ENCODE measurements at regions not wholly inside any gene's neighbourhood (a gene's known extent, or its start where the extent isn't known, plus 50 kb on each side); places are given as distances from the start of the nearest gene placed in this dataset.

DNA sequence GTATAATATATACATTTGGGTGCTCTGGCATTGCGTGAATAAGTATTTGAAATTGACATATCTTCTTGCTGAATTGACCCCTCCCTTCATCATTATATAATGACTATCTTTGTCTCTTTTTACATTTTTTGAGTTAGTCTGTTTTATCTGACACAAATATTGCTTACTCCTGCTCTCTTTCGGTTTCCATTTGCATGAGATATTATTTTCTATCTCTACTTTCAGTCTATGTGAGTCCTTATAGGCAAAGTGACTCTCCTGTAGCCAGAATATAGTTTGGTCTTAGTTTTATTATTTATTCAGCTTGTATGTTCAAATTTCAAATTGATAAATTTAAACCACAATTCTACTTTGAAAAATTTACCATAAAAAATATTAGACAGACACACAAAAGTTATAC lies 491.0 kb downstream of the NAV3 start:
- DNase-seq (ENCODE audit: low spot score in 2 of 2): no peak
- H3K4me3 ChIP-seq: no peak overlapping the region
- no peaks in the 10 kb centered on the region for H3K4me1 ChIP-seq
- TF ChIP-seq, protein P1, sequence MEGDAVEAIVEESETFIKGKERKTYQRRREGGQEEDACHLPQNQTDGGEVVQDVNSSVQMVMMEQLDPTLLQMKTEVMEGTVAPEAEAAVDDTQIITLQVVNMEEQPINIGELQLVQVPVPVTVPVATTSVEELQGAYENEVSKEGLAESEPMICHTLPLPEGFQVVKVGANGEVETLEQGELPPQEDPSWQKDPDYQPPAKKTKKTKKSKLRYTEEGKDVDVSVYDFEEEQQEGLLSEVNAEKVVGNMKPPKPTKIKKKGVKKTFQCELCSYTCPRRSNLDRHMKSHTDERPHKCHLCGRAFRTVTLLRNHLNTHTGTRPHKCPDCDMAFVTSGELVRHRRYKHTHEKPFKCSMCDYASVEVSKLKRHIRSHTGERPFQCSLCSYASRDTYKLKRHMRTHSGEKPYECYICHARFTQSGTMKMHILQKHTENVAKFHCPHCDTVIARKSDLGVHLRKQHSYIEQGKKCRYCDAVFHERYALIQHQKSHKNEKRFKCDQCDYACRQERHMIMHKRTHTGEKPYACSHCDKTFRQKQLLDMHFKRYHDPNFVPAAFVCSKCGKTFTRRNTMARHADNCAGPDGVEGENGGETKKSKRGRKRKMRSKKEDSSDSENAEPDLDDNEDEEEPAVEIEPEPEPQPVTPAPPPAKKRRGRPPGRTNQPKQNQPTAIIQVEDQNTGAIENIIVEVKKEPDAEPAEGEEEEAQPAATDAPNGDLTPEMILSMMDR (IDR thresholded peaks at IDR 0.05): no peak
- no peak for TF ChIP-seq POLR2AphosphoS5 (IDR thresholded peaks at IDR 0.05)
- TF ChIP-seq EP300 (IDR thresholded peaks at IDR 0.05): no peak
- no peak for TF ChIP-seq POLR2A (IDR thresholded peaks at IDR 0.05)
- no peaks in the 10 kb centered on the region for H3K36me3 ChIP-seq
- 84% methylated on average over 2 of the region's 2 CpGs for WGBS
- no peaks in the 10 kb centered on the region for H3K9me3 ChIP-seq
- H3K27me3 ChIP-seq: no peaks in the 10 kb centered on the region
- no peak overlapping the region for H3K27ac ChIP-seq

DNA sequence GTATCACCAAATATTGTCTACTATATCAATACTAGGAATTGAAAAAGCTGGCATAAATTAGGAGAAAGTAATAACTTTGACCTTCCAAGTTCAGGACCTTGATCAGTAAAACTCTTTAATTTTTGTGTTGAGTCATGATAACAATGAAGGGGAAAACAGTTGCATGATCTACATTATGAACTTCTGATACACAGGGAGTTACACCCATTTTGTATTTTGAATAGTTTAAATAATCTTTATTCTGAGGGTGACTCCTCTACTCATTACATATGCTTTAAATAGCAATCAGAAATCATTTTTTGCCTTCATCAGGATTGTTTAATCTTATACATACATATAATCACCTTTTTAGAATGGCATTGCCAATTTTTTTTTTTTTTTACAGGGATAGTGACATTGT lies 492.5 kb downstream of the NAV3 start:
- Histone ChIP-seq H3K4me3 (no peak overlapping the region), H3K27ac (no peak overlapping the region), H3K4me1 (no peaks in the 10 kb centered on the region), H3K27me3 (no peaks in the 10 kb centered on the region), H3K36me3 (no peaks in the 10 kb centered on the region), H3K9me3 (no peaks in the 10 kb centered on the region)
- TF ChIP-seq EP300 (IDR thresholded peaks at IDR 0.05) (no peak), POLR2AphosphoS5 (IDR thresholded peaks at IDR 0.05) (no peak)
- no peak for DNase-seq (ENCODE audit: low spot score in 2 of 2)

DNA sequence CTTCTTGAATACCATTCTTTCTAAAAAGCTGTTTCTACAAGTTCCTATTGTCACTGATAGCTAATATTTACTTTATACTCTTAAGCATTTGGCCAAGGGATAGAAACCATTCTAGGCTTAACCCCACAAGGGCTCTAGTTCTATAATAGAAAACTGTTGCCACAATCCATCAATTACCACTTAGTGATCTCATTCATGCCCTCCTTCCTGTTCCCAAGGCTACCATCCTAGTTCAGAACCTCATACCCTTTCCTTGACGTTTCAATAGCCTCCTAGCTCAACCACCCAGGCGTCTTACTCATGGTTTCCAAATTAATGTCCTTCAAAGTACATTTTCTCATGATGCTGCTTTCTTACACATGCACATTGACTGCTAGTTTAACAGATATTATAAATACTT lies 493.5 kb downstream of the NAV3 start:
- no peak for DNase-seq (ENCODE audit: low spot score in 2 of 2)
- H3K4me1 ChIP-seq: no peaks in the 10 kb centered on the region
- no peaks in the 10 kb centered on the region for H3K27me3 ChIP-seq
- H3K9me3 ChIP-seq: no peaks in the 10 kb centered on the region
- 44% methylated on average over 2 of the region's 2 CpGs for WGBS
- H3K27ac ChIP-seq: no peak overlapping the region
- H3K4me3 ChIP-seq: no peak overlapping the region
- TF ChIP-seq EP300 (IDR thresholded peaks at IDR 0.05): no peak
- no peak for TF ChIP-seq POLR2AphosphoS5 (IDR thresholded peaks at IDR 0.05)
- TF ChIP-seq, protein P1 (IDR thresholded peaks at IDR 0.05): no peak
- no peak for TF ChIP-seq POLR2A (IDR thresholded peaks at IDR 0.05)
- H3K36me3 ChIP-seq: no peaks in the 10 kb centered on the region

DNA sequence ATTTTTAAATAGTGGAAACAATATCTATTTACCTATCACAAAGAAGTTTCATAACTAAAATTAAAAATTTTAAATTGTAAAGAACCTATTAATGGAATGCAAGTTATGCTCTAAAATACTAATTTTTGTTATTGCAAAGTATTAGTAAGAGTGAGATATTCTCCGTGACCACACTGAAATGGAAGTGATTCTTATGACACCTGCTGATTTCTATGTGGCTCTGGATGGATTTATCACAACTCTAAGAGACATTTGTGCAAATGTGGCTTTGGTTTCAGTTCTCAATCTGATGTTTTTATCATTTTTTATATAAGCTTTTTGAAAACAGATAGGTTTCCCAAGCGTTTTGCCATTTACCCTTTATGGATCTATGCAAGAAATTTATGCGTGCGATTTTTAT lies 497.8 kb downstream of the NAV3 start:
- DNase-seq (ENCODE audit: low spot score in 2 of 2): no peak
- H3K4me3 ChIP-seq: no peak overlapping the region
- no peaks in the 10 kb centered on the region for H3K27me3 ChIP-seq
- no peaks in the 10 kb centered on the region for H3K36me3 ChIP-seq
- no peak overlapping the region for H3K27ac ChIP-seq
- H3K4me1 ChIP-seq: no peaks in the 10 kb centered on the region
- no peaks in the 10 kb centered on the region for H3K9me3 ChIP-seq
- WGBS: 87% methylated on average over 4 of the region's 4 CpGs
- TF ChIP-seq POLR2AphosphoS5 (IDR thresholded peaks at IDR 0.05) (no peak), POLR2A (IDR thresholded peaks at IDR 0.05) (no peak), EP300 (IDR thresholded peaks at IDR 0.05) (no peak)
- TF ChIP-seq, protein P1 (IDR thresholded peaks at IDR 0.05): no peak

DNA sequence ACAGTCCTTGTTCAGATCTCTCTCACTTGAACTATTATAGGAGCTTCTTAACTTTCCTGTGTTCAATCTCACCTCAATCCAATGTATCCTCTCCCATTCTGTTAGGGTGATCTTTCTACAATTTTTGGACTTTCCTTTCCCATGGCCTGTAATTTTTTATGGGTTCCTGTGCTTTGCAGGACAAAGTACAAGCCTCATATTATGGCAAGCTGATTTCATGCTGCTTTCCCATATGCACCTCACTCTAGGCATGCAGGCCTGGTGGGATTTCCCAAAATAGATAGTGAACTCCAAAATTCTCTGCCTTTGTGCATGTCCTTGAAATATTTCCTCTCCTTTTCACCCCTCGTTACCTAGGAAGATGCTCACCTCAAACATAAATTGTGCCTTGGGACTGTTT lies 499.4 kb downstream of the NAV3 start:
- H3K27me3 ChIP-seq: no peaks in the 10 kb centered on the region
- no peak for TF ChIP-seq EP300 (IDR thresholded peaks at IDR 0.05)
- no peak overlapping the region for H3K27ac ChIP-seq
- H3K4me1 ChIP-seq: no peaks in the 10 kb centered on the region
- DNase-seq (ENCODE audit: low spot score in 2 of 2): no peak
- H3K4me3 ChIP-seq: no peak overlapping the region
- WGBS: 90% methylated on average over 1 of the region's 1 CpG
- no peaks in the 10 kb centered on the region for H3K36me3 ChIP-seq
- no peaks in the 10 kb centered on the region for H3K9me3 ChIP-seq

DNA sequence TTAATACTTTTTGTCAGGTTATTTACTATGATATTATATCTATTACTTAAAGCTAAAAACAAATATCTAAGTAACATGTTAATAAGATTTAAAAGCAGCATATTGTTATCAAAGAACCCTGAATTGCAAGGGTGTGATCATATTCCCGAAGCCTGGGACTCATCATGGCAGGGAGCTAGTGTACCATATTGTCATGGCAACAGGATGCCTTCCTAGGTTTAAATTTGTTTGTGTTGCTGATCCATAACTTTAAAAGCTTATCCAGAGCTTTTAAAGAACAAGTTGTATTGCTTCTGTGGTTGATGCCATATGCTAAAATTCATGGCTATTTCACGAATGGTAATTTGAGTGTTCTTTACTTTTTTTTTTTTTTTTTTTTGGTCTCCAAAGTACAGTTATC lies 500.5 kb downstream of the NAV3 start:
- WGBS: 51% methylated on average over 2 of the region's 2 CpGs
- Histone ChIP-seq H3K4me1 (no peaks in the 10 kb centered on the region), H3K4me3 (no peak overlapping the region), H3K36me3 (no peaks in the 10 kb centered on the region), H3K27ac (no peak overlapping the region), H3K27me3 (no peaks in the 10 kb centered on the region), H3K9me3 (no peaks in the 10 kb centered on the region)
- no peak for DNase-seq (ENCODE audit: low spot score in 2 of 2)
- TF ChIP-seq, protein P1 (IDR thresholded peaks at IDR 0.05): no peak
- TF ChIP-seq POLR2AphosphoS5 (IDR thresholded peaks at IDR 0.05): no peak
- TF ChIP-seq EP300 (IDR thresholded peaks at IDR 0.05): no peak

All from suprapubic skin (tissue), 4 donors.